ENCODE measurements at regions not wholly inside any gene's neighbourhood (a gene's known extent, or its start where the extent isn't known, plus 50 kb on each side); places are given as distances from the start of the nearest gene placed in this dataset.

DNA sequence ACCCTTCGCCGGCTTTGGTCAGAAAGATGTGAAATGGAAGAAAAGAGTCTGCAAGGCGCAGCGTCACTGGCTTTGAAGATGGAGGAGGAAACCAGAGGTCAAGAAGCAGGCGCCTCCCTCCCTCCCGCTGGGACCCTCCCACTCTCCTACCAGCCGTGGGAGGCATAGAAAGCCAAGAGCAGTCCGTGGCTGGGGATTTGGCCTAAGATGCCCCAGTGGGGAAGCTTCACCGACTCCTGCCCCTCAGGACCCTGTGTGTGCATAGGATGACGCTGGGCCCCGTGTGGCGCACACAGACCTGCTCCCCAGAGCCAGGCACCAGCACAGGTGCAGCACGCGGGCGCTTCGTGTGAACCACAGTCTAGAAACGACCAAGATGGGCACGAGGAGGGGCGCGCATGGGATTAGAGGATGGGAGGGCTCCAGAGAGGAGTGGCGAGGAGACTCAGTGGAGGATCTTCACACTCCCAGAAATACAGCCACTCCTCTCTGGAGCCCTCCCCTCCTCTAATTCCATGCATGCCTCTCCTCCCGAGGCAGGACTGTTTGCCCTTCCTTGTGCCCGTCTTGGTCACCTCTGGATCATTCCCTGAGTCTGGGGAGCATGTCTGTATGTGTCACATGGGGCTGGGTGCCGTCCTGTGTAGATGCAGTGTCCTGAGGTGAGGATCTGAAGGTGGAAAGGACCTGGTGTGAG, 194.3 kb downstream of the TEX29 start:
- no peak for TF ChIP-seq CTCF (IDR thresholded peaks at IDR 0.05)
- no peak for TF ChIP-seq POLR2A (IDR thresholded peaks at IDR 0.05)
